Osteoblast (primary cell): ENCODE measurements at regions not wholly inside any gene's neighbourhood (a gene's known extent, or its start where the extent isn't known, plus 50 kb on each side); places are given as distances from the start of the nearest gene placed in this dataset.
"Not testable (repeated sequence)": the region's sequence is repeated elsewhere in the genome, so short reads cannot be mapped to it uniquely, and the experiment has no call there.

ENCODE experiments used
- DNase-seq: peaks from one replicate; pipeline ENCODE4 v3.0.0; 2011; ENCODE audit warnings: low spot score, mixed read lengths; ENCODE audit not compliant: insufficient read length; ENCODE audit errors: missing footprints
- H2AFZ ChIP-seq: 2 replicates; pipeline ENCODE4 v1.6.0; 2011; ENCODE audit warnings: mild to moderate bottlenecking, low read length
- H3K27ac ChIP-seq: 2 replicates; pipeline ENCODE4 v1.5.1; 2011; ENCODE audit warnings: mild to moderate bottlenecking, low read depth, low read length, moderate library complexity
- H3K27me3 ChIP-seq: 2 replicates; pipeline ENCODE4 v1.6.0; 2012; ENCODE audit warnings: mild to moderate bottlenecking, control low read depth, inconsistent platforms, low read length, moderate library complexity; ENCODE audit not compliant: insufficient read depth
- H3K36me3 ChIP-seq: 2 replicates; pipeline ENCODE4 v1.5.1; 2011; ENCODE audit warnings: mild to moderate bottlenecking, low read length, control low read depth, moderate library complexity; ENCODE audit not compliant: insufficient read depth
- H3K4me1 ChIP-seq: 2 replicates; pipeline ENCODE4 v1.5.1; 2011; ENCODE audit warnings: mild to moderate bottlenecking, low read length, control low read depth, moderate library complexity; ENCODE audit not compliant: insufficient read depth
- H3K4me2 ChIP-seq: 2 replicates; pipeline ENCODE4 v1.6.0; 2011; ENCODE audit warnings: mild to moderate bottlenecking, low read length; ENCODE audit not compliant: insufficient read depth
- H3K4me3 ChIP-seq: fragments of 200-600 bp; sonication (generic); 3 replicates; pipeline ENCODE4 v1.5.1; 2012; ENCODE audit warnings: mild to moderate bottlenecking, low read length, inconsistent platforms; ENCODE audit not compliant: insufficient read depth
- H3K79me2 ChIP-seq: 2 replicates; pipeline ENCODE4 v1.6.0; 2012; ENCODE audit warnings: mild to moderate bottlenecking, low read length, control low read depth, inconsistent platforms; ENCODE audit not compliant: insufficient read depth
- H3K9me3 ChIP-seq: 2 replicates; pipeline ENCODE4 v1.5.1; 2011; ENCODE audit warnings: low read depth, low read length, control low read depth
- H4K20me1 ChIP-seq: 2 replicates; pipeline ENCODE4 v1.6.0; 2012; ENCODE audit warnings: mild to moderate bottlenecking, low read length, control low read depth; ENCODE audit not compliant: insufficient read depth
- CTCF ChIP-seq: IDR thresholded peaks from 2 replicates; pipeline ENCODE4 v1.5.1; 2011; ENCODE audit warnings: mild to moderate bottlenecking, low read depth, low read length, moderate library complexity; ENCODE audit errors: extremely low read depth

GRCh38 chr9:82423700-82424099, 435.1 kb downstream of the SPATA31D1 start:
- Histone ChIP-seq H3K27me3 (no peaks in the 10 kb centered on the region), H3K4me1 (peaks cover 3% of the 10 kb centered on the region), H4K20me1 (no peaks in the 10 kb centered on the region), H3K36me3 (no peaks in the 10 kb centered on the region), H3K4me3 (no peak overlapping the region), H3K27ac (no peak overlapping the region), H3K4me2 (no peak overlapping the region), H3K9me3 (no peaks in the 10 kb centered on the region), H2AFZ (no peak overlapping the region), H3K79me2 (no peaks in the 10 kb centered on the region)
- no peak for DNase-seq
- no peak for TF ChIP-seq CTCF

DNA sequence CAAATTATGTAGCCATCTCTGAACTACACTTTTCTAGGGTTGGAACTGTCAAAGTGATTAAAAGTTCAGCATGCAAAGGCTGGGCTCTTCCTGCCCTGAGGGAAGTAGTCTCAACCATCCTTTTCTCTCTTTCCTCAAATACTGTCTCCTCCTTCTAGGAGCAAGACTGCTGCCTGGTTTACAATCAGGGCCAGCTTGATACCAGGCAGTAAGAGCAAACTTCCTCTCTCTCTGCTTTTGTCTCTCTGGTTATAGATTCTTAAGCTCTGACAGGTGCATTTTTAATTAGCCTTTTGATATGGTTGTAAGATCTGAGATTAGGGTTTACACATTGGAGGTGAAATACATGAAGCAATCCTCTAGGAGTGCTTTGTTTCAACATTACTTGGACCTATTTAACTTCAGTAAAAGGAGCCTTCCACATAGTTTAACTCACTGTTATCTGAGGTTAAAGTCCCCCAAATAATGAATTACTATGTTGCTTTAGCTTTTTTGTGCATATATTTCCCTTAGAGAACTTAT, 436.1 kb downstream of the SPATA31D1 start:
- peak; percentile 43 for DNase-seq
- H3K4me2 ChIP-seq: no peak overlapping the region
- H3K79me2 ChIP-seq: no peaks in the 10 kb centered on the region
- no peak for TF ChIP-seq CTCF
- H3K27ac ChIP-seq: no peak overlapping the region
- no peak overlapping the region for H3K4me3 ChIP-seq
- no peaks in the 10 kb centered on the region for H4K20me1 ChIP-seq
- peaks cover 3% of the 10 kb centered on the region for H3K4me1 ChIP-seq
- no peaks in the 10 kb centered on the region for H3K27me3 ChIP-seq
- H3K9me3 ChIP-seq: no peaks in the 10 kb centered on the region
- H3K36me3 ChIP-seq: no peaks in the 10 kb centered on the region
- no peak overlapping the region for H2AFZ ChIP-seq

DNA sequence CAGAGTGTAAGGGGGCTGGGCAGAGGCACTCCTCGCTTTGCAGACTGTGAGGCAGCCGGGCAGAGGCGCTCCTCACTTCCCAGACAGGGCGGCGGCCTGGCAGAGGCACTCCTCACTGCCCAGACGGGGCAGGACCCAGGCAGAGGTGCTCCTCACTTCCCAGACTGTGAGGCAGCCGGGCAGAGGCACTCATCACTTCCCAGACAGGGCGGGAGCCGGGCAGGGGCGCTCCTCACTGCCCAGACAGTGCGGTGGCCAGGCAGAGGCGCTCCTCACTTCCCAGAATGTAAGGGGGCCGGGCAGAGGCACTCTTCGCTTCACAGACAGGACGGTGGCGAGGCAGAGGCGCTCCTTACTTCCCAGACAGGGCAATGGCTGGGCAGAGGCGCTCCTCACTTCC, 442.5 kb downstream of the SPATA31D1 start:
- Histone ChIP-seq H3K4me1 (no peaks in the 10 kb centered on the region), H3K9me3 (no peaks in the 10 kb centered on the region), H3K27me3 (no peaks in the 10 kb centered on the region), H3K27ac (no peak overlapping the region), H3K4me3 (no peak overlapping the region), H2AFZ (no peak overlapping the region), H3K79me2 (no peaks in the 10 kb centered on the region), H3K4me2 (no peak overlapping the region), H4K20me1 (no peaks in the 10 kb centered on the region), H3K36me3 (no peaks in the 10 kb centered on the region)
- DNase-seq: no peak
- no peak for TF ChIP-seq CTCF

- H2AFZ ChIP-seq, H3K27me3 ChIP-seq, H3K9me3 ChIP-seq, H3K4me2 ChIP-seq, DNase-seq, H3K36me3 ChIP-seq, H3K4me3 ChIP-seq, H3K79me2 ChIP-seq, H3K27ac ChIP-seq, H4K20me1 ChIP-seq, H3K4me1 ChIP-seq: not testable (repeated sequence)
Measured at GRCh38 chr9:82433290-82433931, 444.8 kb downstream of the SPATA31D1 start.
